ENCODE measurements at regions not wholly inside any gene's neighbourhood (a gene's known extent, or its start where the extent isn't known, plus 50 kb on each side); places are given as distances from the start of the nearest gene placed in this dataset.

- no peak for DNase-seq (ENCODE audit: low read depth)
- H3K4me3 ChIP-seq (ENCODE audit: low read length): no peak overlapping the region
- no peak for TF ChIP-seq CTCF (conservative IDR thresholded peaks at IDR 0.05; ENCODE audit: low read depth, low read length)
Observed at GRCh38 chr21:31491617-31492016, 147.6 kb upstream of the TIAM1 start.

GRCh38 chr21:31490443-31490842, 146.4 kb upstream of the TIAM1 start:
- no peak for TF ChIP-seq CTCF (conservative IDR thresholded peaks at IDR 0.05; ENCODE audit: low read depth, low read length)
- H3K4me3 ChIP-seq (ENCODE audit: low read length): no peak overlapping the region
- no peak for DNase-seq (ENCODE audit: low read depth)

- no peak for TF ChIP-seq CTCF (conservative IDR thresholded peaks at IDR 0.05; ENCODE audit: low read depth, low read length)
- no peak for DNase-seq (ENCODE audit: low read depth)
- no peak overlapping the region for H3K4me3 ChIP-seq (ENCODE audit: low read length)
Observed at GRCh38 chr21:31489726-31490125, 145.7 kb upstream of the TIAM1 start.

GRCh38 chr21:31489014-31489413, 145.0 kb upstream of the TIAM1 start:
- no peak for DNase-seq (ENCODE audit: low read depth)
- TF ChIP-seq CTCF (conservative IDR thresholded peaks at IDR 0.05; ENCODE audit: low read depth, low read length): no peak
- H3K4me3 ChIP-seq (ENCODE audit: low read length): no peak overlapping the region

- no peak overlapping the region for H3K4me3 ChIP-seq (ENCODE audit: low read length)
- no peak for DNase-seq (ENCODE audit: low read depth)
- TF ChIP-seq CTCF (conservative IDR thresholded peaks at IDR 0.05; ENCODE audit: low read depth, low read length): no peak
Observed at GRCh38 chr21:31484219-31484618, 140.2 kb upstream of the TIAM1 start.

- no peak for DNase-seq (ENCODE audit: low read depth)
- TF ChIP-seq CTCF (conservative IDR thresholded peaks at IDR 0.05; ENCODE audit: low read depth, low read length): no peak
- no peak overlapping the region for H3K4me3 ChIP-seq (ENCODE audit: low read length)
Observed at GRCh38 chr21:31483146-31483545, 139.1 kb upstream of the TIAM1 start.

- H3K4me3 ChIP-seq (ENCODE audit: low read length): no peak overlapping the region
- TF ChIP-seq CTCF (conservative IDR thresholded peaks at IDR 0.05; ENCODE audit: low read depth, low read length): no peak
- DNase-seq (ENCODE audit: low read depth): no peak
Observed at GRCh38 chr21:31482460-31482859, 138.4 kb upstream of the TIAM1 start.

Measured in retinal pigment epithelial cell (primary cell).